Activated CD8-positive, alpha-beta T cell treated with anti-CD3 and anti-CD28 coated beads for 36 hours (primary cell): ENCODE measurements at regions not wholly inside any gene's neighbourhood (a gene's known extent, or its start where the extent isn't known, plus 50 kb on each side); places are given as distances from the start of the nearest gene placed in this dataset.

ENCODE experiments used
- ATAC-seq: fragments of 200-7000 bp; cut with Tn5 transposase; one replicate; pipeline ENCODE4 v1.10.0; 2021; ENCODE audit warnings: mild to moderate bottlenecking, moderate library complexity
- CTCF ChIA-PET: fragments of 350-600 bp; sonication (Branson Sonifier 250); formaldehyde crosslinking; loops from one replicate; lab custom pipeline; 2021; ENCODE audit warnings: antibody characterized with exemption; lab: Charles Lee
- POLR2A ChIA-PET: fragments of 350-600 bp; sonication (Branson Sonifier 250); formaldehyde crosslinking; loops from one replicate; lab custom pipeline; 2021; ENCODE audit warnings: antibody characterized with exemption; lab: Charles Lee
- DNase-seq: peaks from one replicate; pipeline ENCODE4 v3.0.0-alpha.2; 2020
- H3K27ac Mint-ChIP-seq: one replicate; pipeline ENCODE4 v1.8.0; 2021; ENCODE audit warnings: mild to moderate bottlenecking, mixed read lengths
- H3K27me3 Mint-ChIP-seq: one replicate; pipeline ENCODE4 v1.8.0; 2021; ENCODE audit warnings: mixed read lengths
- H3K36me3 Mint-ChIP-seq: one replicate; pipeline ENCODE4 v1.8.0; 2021; ENCODE audit warnings: low read depth, mixed read lengths
- H3K4me1 Mint-ChIP-seq: one replicate; pipeline ENCODE4 v1.8.0; 2021; ENCODE audit warnings: low read depth, mixed read lengths
- H3K4me3 Mint-ChIP-seq: one replicate; pipeline ENCODE4 v1.8.0; 2021; ENCODE audit warnings: mild to moderate bottlenecking, moderate library complexity, mixed read lengths
- H3K9me3 Mint-ChIP-seq: one replicate; pipeline ENCODE4 v1.8.0; 2021; ENCODE audit warnings: mixed read lengths
- CTCF ChIP-seq: fragments of 200-600 bp; IDR thresholded peaks from one replicate; pipeline ENCODE4 v1.8.0; 2022; ENCODE audit warnings: antibody characterized with exemption, mild to moderate bottlenecking
- intact Hi-C: fragments of 100-400 bp; cut with micrococcal nuclease; formaldehyde crosslinking; loops from one replicate; pipeline ENCODE4 v1.10.0; 2022

GRCh38 chr11:119989159-119989821 is 148.6 kb downstream of the TRIM29 start:
- ChIA-PET CTCF (no interaction called here), POLR2A (no interaction called here)
- Mint-ChIP-seq H3K36me3 (no peaks in the 10 kb centered on the region), H3K9me3 (no peaks in the 10 kb centered on the region), H3K27ac (no peak overlapping the region), H3K27me3 (peaks cover 9% of the 10 kb centered on the region), H3K4me1 (no peaks in the 10 kb centered on the region), H3K4me3 (no peak overlapping the region)
- ATAC-seq, result no peak
- TF ChIP-seq CTCF, result no peak
- no peak for DNase-seq
- intact Hi-C loops, result no loop called here

GRCh38 chr11:119985551-119985950 is 152.4 kb downstream of the TRIM29 start:
- ChIA-PET CTCF (no interaction called here), POLR2A (no interaction called here)
- intact Hi-C loops, result no loop called here
- TF ChIP-seq CTCF, result no peak
- no peak for ATAC-seq
- Mint-ChIP-seq H3K36me3 (no peaks in the 10 kb centered on the region), H3K4me1 (no peaks in the 10 kb centered on the region), H3K4me3 (no peak overlapping the region), H3K27me3 (peaks cover 11% of the 10 kb centered on the region), H3K9me3 (no peaks in the 10 kb centered on the region), H3K27ac (no peak overlapping the region)
- DNase-seq, result no peak

GRCh38 chr11:119983816-119984215 is 154.1 kb downstream of the TRIM29 start:
- no peaks in the 10 kb centered on the region for H3K9me3 Mint-ChIP-seq
- H3K27me3 Mint-ChIP-seq, result peaks cover 11% of the 10 kb centered on the region
- ATAC-seq, result no peak
- TF ChIP-seq CTCF, result no peak
- H3K4me3 Mint-ChIP-seq, result no peak overlapping the region
- ChIA-PET CTCF (no interaction called here), POLR2A (interaction anchor here (0.6 kb wide), 1 partner anchor 167 kb away, joined by 4 read pairs; no protein-coding TSS in a partner anchor)
- no peaks in the 10 kb centered on the region for H3K4me1 Mint-ChIP-seq
- no peak for DNase-seq
- intact Hi-C loops, result no loop called here
- no peaks in the 10 kb centered on the region for H3K36me3 Mint-ChIP-seq
- H3K27ac Mint-ChIP-seq, result no peak overlapping the region

- DNase-seq, result no peak
- ChIA-PET POLR2A (interaction anchor here (0.6 kb wide), 1 partner anchor 167 kb away, joined by 4 read pairs; no protein-coding TSS in a partner anchor), CTCF (no interaction called here)
- no peak for TF ChIP-seq CTCF
- no peak for ATAC-seq
- no peak overlapping the region for H3K4me3 Mint-ChIP-seq
- no peaks in the 10 kb centered on the region for H3K9me3 Mint-ChIP-seq
- H3K27me3 Mint-ChIP-seq, result peaks cover 11% of the 10 kb centered on the region
- H3K27ac Mint-ChIP-seq, result no peak overlapping the region
- intact Hi-C loops, result no loop called here
- H3K4me1 Mint-ChIP-seq, result no peaks in the 10 kb centered on the region
- H3K36me3 Mint-ChIP-seq, result no peaks in the 10 kb centered on the region
These were observed 154.6 kb downstream of the TRIM29 start for GRCh38 chr11:119983240-119983732.

GRCh38 chr11:119982517-119983239 is 155.2 kb downstream of the TRIM29 start:
- Mint-ChIP-seq H3K4me3 (no peak overlapping the region), H3K27me3 (peaks cover 6% of the 10 kb centered on the region), H3K27ac (no peak overlapping the region), H3K36me3 (no peaks in the 10 kb centered on the region), H3K4me1 (no peaks in the 10 kb centered on the region), H3K9me3 (no peaks in the 10 kb centered on the region)
- ATAC-seq (no peak), DNase-seq (no peak)
- no peak for TF ChIP-seq CTCF
- POLR2A ChIA-PET, result no interaction called here
- intact Hi-C loops, result no loop called here
- CTCF ChIA-PET, result no interaction called here
